DND-41 (cell line): ENCODE measurements at regions not wholly inside any gene's neighbourhood (a gene's known extent, or its start where the extent isn't known, plus 50 kb on each side); places are given as distances from the start of the nearest gene placed in this dataset.

ENCODE experiments used
- ATAC-seq: fragments of 200-7000 bp; cut with Tn5 transposase; 3 replicates; pipeline ENCODE4 v1.9.1; 2021; ENCODE audit warnings: low read depth; ENCODE audit not compliant: insufficient read depth
- DNase-seq: peaks from one replicate; pipeline ENCODE4 v3.0.0-alpha.2; 2020
- H2AFZ ChIP-seq: 2 replicates; pipeline ENCODE4 v1.6.0; 2012; ENCODE audit warnings: low read depth, low read length
- H3K27ac ChIP-seq: 2 replicates; pipeline ENCODE4 v1.5.1; 2012; ENCODE audit warnings: low read length, inconsistent platforms
- H3K27me3 ChIP-seq: fragments of 200-600 bp; sonication (generic); 2 replicates; pipeline ENCODE4 v1.6.0; 2012; ENCODE audit warnings: low read length, mild to moderate bottlenecking, inconsistent platforms; ENCODE audit not compliant: insufficient read depth, poor library complexity
- H3K36me3 ChIP-seq: 2 replicates; pipeline ENCODE4 v1.5.1; 2012; ENCODE audit warnings: low read length, inconsistent platforms; ENCODE audit not compliant: insufficient read depth
- H3K4me1 ChIP-seq: 2 replicates; pipeline ENCODE4 v1.5.1; 2012; ENCODE audit warnings: mild to moderate bottlenecking, low read length; ENCODE audit not compliant: insufficient read depth
- H3K4me2 ChIP-seq: 2 replicates; pipeline ENCODE4 v1.6.0; 2012; ENCODE audit warnings: mild to moderate bottlenecking, moderate library complexity, low read length, inconsistent platforms; ENCODE audit not compliant: insufficient read depth
- H3K4me3 ChIP-seq, 2 experiments: fragments of 200-600 bp in 1 of 2; shearing (Covaris generic) in 1 of 2; 2 replicates each; pipeline ENCODE4 v1.5.1; 2012 to 2016; ENCODE audit warnings: inconsistent platforms in 2 of 2, low read length in 2 of 2, mild to moderate bottlenecking in 2 of 2, low read depth in 1 of 2, moderate library complexity in 1 of 2
- H3K79me2 ChIP-seq: 2 replicates; pipeline ENCODE4 v1.6.0; 2012; ENCODE audit warnings: low read length, inconsistent platforms; ENCODE audit not compliant: insufficient read depth
- H3K9ac ChIP-seq: 2 replicates; pipeline ENCODE4 v1.6.0; 2012; ENCODE audit warnings: low read depth, mild to moderate bottlenecking, inconsistent platforms, low read length, moderate library complexity
- H3K9me3 ChIP-seq: 2 replicates; pipeline ENCODE4 v1.5.1; 2012; ENCODE audit warnings: low read length, moderate library complexity, mild to moderate bottlenecking, inconsistent platforms; ENCODE audit not compliant: insufficient read depth, severe bottlenecking
- H4K20me1 ChIP-seq: 2 replicates; pipeline ENCODE4 v1.6.0; 2012; ENCODE audit warnings: low read length; ENCODE audit not compliant: insufficient read depth
- CTCF ChIP-seq: IDR thresholded peaks from 2 replicates; pipeline ENCODE4 v1.5.1; 2012; ENCODE audit warnings: borderline replicate concordance, low read length, moderate library complexity, mild to moderate bottlenecking; ENCODE audit not compliant: poor library complexity, severe bottlenecking; ENCODE audit errors: extremely low read depth
- EZH2 ChIP-seq: IDR thresholded peaks from 3 replicates; pipeline ENCODE4 v1.6.1; 2012; ENCODE audit warnings: borderline replicate concordance, low read depth, mild to moderate bottlenecking, moderate library complexity, low read length, inconsistent platforms; ENCODE audit not compliant: severe bottlenecking

GRCh38 chr3:177835008-177835407, 637.7 kb upstream of the TBL1XR1 start:
- Histone ChIP-seq H3K9ac (no peak overlapping the region), H3K79me2 (no peaks in the 10 kb centered on the region), H3K27ac (no peak overlapping the region), H3K27me3 (no peaks in the 10 kb centered on the region), H2AFZ (no peak overlapping the region), H4K20me1 (no peaks in the 10 kb centered on the region), H3K9me3 (no peaks in the 10 kb centered on the region), H3K4me2 (no peak overlapping the region), H3K4me1 (no peaks in the 10 kb centered on the region), H3K4me3 (no peak overlapping the region), H3K36me3 (no peaks in the 10 kb centered on the region)
- no peak for TF ChIP-seq CTCF
- TF ChIP-seq EZH2, result no peak
- DNase-seq (peak; percentile 34), ATAC-seq (peak; percentile 78)

- Histone ChIP-seq H3K4me2 (no peak overlapping the region), H2AFZ (no peak overlapping the region), H3K4me3 (no peak overlapping the region), H3K36me3 (no peaks in the 10 kb centered on the region), H3K27me3 (no peaks in the 10 kb centered on the region), H4K20me1 (no peaks in the 10 kb centered on the region), H3K9ac (no peak overlapping the region), H3K27ac (no peak overlapping the region), H3K9me3 (no peaks in the 10 kb centered on the region), H3K4me1 (no peaks in the 10 kb centered on the region), H3K79me2 (no peaks in the 10 kb centered on the region)
- no peak for TF ChIP-seq EZH2
- no peak for TF ChIP-seq CTCF
- DNase-seq (no peak), ATAC-seq (no peak)
Observed at GRCh38 chr3:177835917-177836316, 638.6 kb upstream of the TBL1XR1 start.

- no peaks in the 10 kb centered on the region for H3K9me3 ChIP-seq
- no peak overlapping the region for H3K9ac ChIP-seq
- H3K36me3 ChIP-seq, result no peaks in the 10 kb centered on the region
- no peaks in the 10 kb centered on the region for H3K79me2 ChIP-seq
- DNase-seq (no peak), ATAC-seq (no peak)
- TF ChIP-seq EZH2 (no peak), CTCF (no peak)
- H3K27ac ChIP-seq, result no peak overlapping the region
- no peak overlapping the region for H3K4me2 ChIP-seq
- no peak overlapping the region for H2AFZ ChIP-seq
- H3K4me1 ChIP-seq, result no peaks in the 10 kb centered on the region
- H3K4me3 ChIP-seq, result no peak overlapping the region
- H3K27me3 ChIP-seq, result no peaks in the 10 kb centered on the region
- H4K20me1 ChIP-seq, result no peaks in the 10 kb centered on the region
Observed at GRCh38 chr3:177836671-177837070, 639.4 kb upstream of the TBL1XR1 start.
